ENCODE measurements at regions not wholly inside any gene's neighbourhood (a gene's known extent, or its start where the extent isn't known, plus 50 kb on each side); places are given as distances from the start of the nearest gene placed in this dataset.
"Not testable (repeated sequence)": the region's sequence is repeated elsewhere in the genome, so short reads cannot be mapped to it uniquely, and the experiment has no call there.

- DNase-seq (ENCODE audit: low read depth) = no peak
- no peak overlapping the region for H3K4me3 ChIP-seq (ENCODE audit: low read length)
Observed at GRCh38 chr20:16863303-16863702, 115.1 kb downstream of the OTOR start.

GRCh38 chr20:16864069-16864468 lies 115.9 kb downstream of the OTOR start:
- no peak for TF ChIP-seq CTCF (conservative IDR thresholded peaks at IDR 0.05; ENCODE audit: low read length)
- H3K4me3 ChIP-seq (ENCODE audit: low read length) = no peak overlapping the region

More at GRCh38 chr20:16863303-16863702, 115.1 kb downstream of the OTOR start:
- TF ChIP-seq CTCF (conservative IDR thresholded peaks at IDR 0.05; ENCODE audit: low read length) = no peak

GRCh38 chr20:16864963-16865362 lies 116.8 kb downstream of the OTOR start:
- H3K4me3 ChIP-seq (ENCODE audit: low read length) = no peak overlapping the region
- DNase-seq (ENCODE audit: low read depth) = peak; percentile 42
- TF ChIP-seq CTCF (conservative IDR thresholded peaks at IDR 0.05; ENCODE audit: low read length) = no peak

More at GRCh38 chr20:16864069-16864468, 115.9 kb downstream of the OTOR start:
- DNase-seq (ENCODE audit: low read depth) = peak; percentile 28

- no peak for DNase-seq (ENCODE audit: low read depth)
- no peak overlapping the region for H3K4me3 ChIP-seq (ENCODE audit: low read length)
- no peak for TF ChIP-seq CTCF (conservative IDR thresholded peaks at IDR 0.05; ENCODE audit: low read length)
Observed at GRCh38 chr20:16865406-16865805, 117.2 kb downstream of the OTOR start.

- not testable (repeated sequence) for DNase-seq (ENCODE audit: low read depth); H3K4me3 ChIP-seq (ENCODE audit: low read length)
Observed at GRCh38 chr20:16873124-16873523, 125.0 kb downstream of the OTOR start.

- no peak for DNase-seq (ENCODE audit: low read depth)
- no peak overlapping the region for H3K4me3 ChIP-seq (ENCODE audit: low read length)
- no peak for TF ChIP-seq CTCF (conservative IDR thresholded peaks at IDR 0.05; ENCODE audit: low read length)
Observed at GRCh38 chr20:16877053-16877554, 128.9 kb downstream of the OTOR start.

GRCh38 chr20:16885746-16886145 lies 137.6 kb downstream of the OTOR start:
- TF ChIP-seq CTCF (conservative IDR thresholded peaks at IDR 0.05; ENCODE audit: low read length) = no peak
- no peak overlapping the region for H3K4me3 ChIP-seq (ENCODE audit: low read length)
- no peak for DNase-seq (ENCODE audit: low read depth)

GRCh38 chr20:16898433-16898832 lies 150.3 kb downstream of the OTOR start:
- no peak for TF ChIP-seq CTCF (conservative IDR thresholded peaks at IDR 0.05; ENCODE audit: low read length)
- peak; percentile 46 for DNase-seq (ENCODE audit: low read depth)
- H3K4me3 ChIP-seq (ENCODE audit: low read length) = no peak overlapping the region
